GM15510 (cell line): ENCODE measurements at regions not wholly inside any gene's neighbourhood (a gene's known extent, or its start where the extent isn't known, plus 50 kb on each side); places are given as distances from the start of the nearest gene placed in this dataset.

Source experiments
- POLR2A ChIP-seq: IDR thresholded peaks from 3 replicates; pipeline ENCODE4 v1.6.1; 2011; ENCODE audit warnings: borderline replicate concordance; ENCODE audit not compliant: insufficient read length; ENCODE audit errors: extremely low read depth

GRCh38 chr7:25569765-25570164 is 341.5 kb upstream of the NPVF start:
- no peak for TF ChIP-seq POLR2A

- TF ChIP-seq POLR2A, result no peak
These were observed 344.1 kb upstream of the NPVF start for GRCh38 chr7:25572423-25572822.

- no peak for TF ChIP-seq POLR2A
These were observed 346.5 kb upstream of the NPVF start for GRCh38 chr7:25574828-25575227.

GRCh38 chr7:25575634-25576033 is 347.3 kb upstream of the NPVF start:
- TF ChIP-seq POLR2A, result no peak

- no peak for TF ChIP-seq POLR2A
These were observed 350.9 kb upstream of the NPVF start for GRCh38 chr7:25578991-25579777.

GRCh38 chr7:25579778-25580075 is 351.4 kb upstream of the NPVF start:
- TF ChIP-seq POLR2A, result no peak

GRCh38 chr7:25580141-25580540 is 351.9 kb upstream of the NPVF start:
- no peak for TF ChIP-seq POLR2A

GRCh38 chr7:25583621-25584020 is 355.3 kb upstream of the NPVF start:
- no peak for TF ChIP-seq POLR2A

- no peak for TF ChIP-seq POLR2A
These were observed 356.0 kb upstream of the NPVF start for GRCh38 chr7:25584112-25584938.

- no peak for TF ChIP-seq POLR2A
These were observed 358.2 kb upstream of the NPVF start for GRCh38 chr7:25586513-25586912.

GRCh38 chr7:25594122-25594521 is 365.8 kb upstream of the NPVF start:
- TF ChIP-seq POLR2A, result no peak

- no peak for TF ChIP-seq POLR2A
These were observed 366.4 kb upstream of the NPVF start for GRCh38 chr7:25594728-25595127.

GRCh38 chr7:25595996-25596395 is 367.7 kb upstream of the NPVF start:
- TF ChIP-seq POLR2A, result no peak

- no peak for TF ChIP-seq POLR2A
These were observed 368.2 kb upstream of the NPVF start for GRCh38 chr7:25596443-25596842.

GRCh38 chr7:25597946-25598345 is 369.7 kb upstream of the NPVF start:
- no peak for TF ChIP-seq POLR2A

- TF ChIP-seq POLR2A, result no peak
These were observed 370.5 kb upstream of the NPVF start for GRCh38 chr7:25598765-25599164.
